Gastroesophageal sphincter (tissue), 3 donors: ENCODE measurements at regions not wholly inside any gene's neighbourhood (a gene's known extent, or its start where the extent isn't known, plus 50 kb on each side); places are given as distances from the start of the nearest gene placed in this dataset.

Experiments
- CTCF ChIP-seq, 4 experiments: fragments of 200-600 bp in 2 of 4; fragments of 450-650 bp in 2 of 4; sonication (generic) in 1 of 4; IDR thresholded peaks; one replicate each; pipeline ENCODE4 v1.5.1; 2017 to 2019; ENCODE audit warnings: antibody characterized with exemption in 4 of 4, mild to moderate bottlenecking in 2 of 4, moderate library complexity in 2 of 4
- EP300 ChIP-seq: sonication (generic); formaldehyde crosslinking; IDR thresholded peaks from one replicate; pipeline ENCODE4 v1.6.1; 2017; ENCODE audit warnings: antibody characterized with exemption, mild to moderate bottlenecking
- POLR2A ChIP-seq, 2 donors: fragments of 450-650 bp; IDR thresholded peaks; one replicate each; pipeline ENCODE4 v1.6.1; 2017; ENCODE audit warnings: antibody characterized with exemption in 2 of 2, mild to moderate bottlenecking in 2 of 2, moderate library complexity in 1 of 2

GRCh38 chr12:74349925-74350324 lies 187.7 kb upstream of the ATXN7L3B start:
- no peak for TF ChIP-seq CTCF (IDR thresholded peaks at IDR 0.05)
- no peak for TF ChIP-seq EP300
- TF ChIP-seq POLR2A (IDR thresholded peaks at IDR 0.05): no peak
